HepG2 (cell line): ENCODE measurements at regions not wholly inside any gene's neighbourhood (a gene's known extent, or its start where the extent isn't known, plus 50 kb on each side); places are given as distances from the start of the nearest gene placed in this dataset.

ENCODE experiments used
- ELF3 ChIP-seq: IDR thresholded peaks from 2 replicates; pipeline ENCODE4 v1.6.1; 2016; ENCODE audit warnings: missing genetic modification reagents, missing compliant biosample characterization
- EP300 ChIP-seq, 3 experiments: sonication (generic) in 1 of 3; formaldehyde crosslinking in 1 of 3; IDR thresholded peaks; 2 replicates each; pipeline versions ENCODE4 v1.5.1 to v1.6.1; 2011 to 2020; ENCODE audit warnings: low read depth in 2 of 3, low read length in 2 of 3, borderline replicate concordance in 1 of 3, improper control_type of control experiment in 1 of 3, mild to moderate bottlenecking in 1 of 3, missing genetic modification reagents in 1 of 3, moderate library complexity in 1 of 3
- HDAC6 ChIP-seq: fragments of 200-600 bp; sonication (generic); IDR thresholded peaks from 2 replicates; pipeline ENCODE4 v1.7.0; 2017; ENCODE audit warnings: mild to moderate bottlenecking, antibody characterized with exemption, low read length, low read depth
- LCORL ChIP-seq, 2 experiments: fragments of 450-650 bp in 1 of 2; sonication (generic) in 1 of 2; formaldehyde crosslinking in 1 of 2; IDR thresholded peaks; 2 replicates each; pipeline versions ENCODE4 v1.5.0 to v1.6.1; 2017 to 2020; ENCODE audit warnings: antibody characterized with exemption in 1 of 2, missing genetic modification reagents in 1 of 2
- NFE2 ChIP-seq: sonication (generic); formaldehyde crosslinking; IDR thresholded peaks from 2 replicates; pipeline ENCODE4 v1.4.0; 2020; ENCODE audit warnings: missing genetic modification reagents
- REXO4 ChIP-seq: sonication (generic); formaldehyde crosslinking; IDR thresholded peaks from 2 replicates; pipeline ENCODE4 v1.8.0; 2022; ENCODE audit warnings: missing genetic modification reagents, mild to moderate bottlenecking, borderline replicate concordance
- SALL1 ChIP-seq: sonication (generic); formaldehyde crosslinking; IDR thresholded peaks from 2 replicates; pipeline ENCODE4 v1.8.0; 2022; ENCODE audit warnings: mild to moderate bottlenecking, missing genetic modification reagents
- SNRNP70 ChIP-seq: fragments of 200-400 bp; formaldehyde crosslinking; IDR thresholded peaks from 2 replicates; pipeline ENCODE4 v1.6.1; 2017; ENCODE audit warnings: mild to moderate bottlenecking, low read depth, low read length, moderate library complexity
- TCF12 ChIP-seq, 2 experiments: fragments of 450-650 bp in 1 of 2; sonication (generic) in 1 of 2; formaldehyde crosslinking in 1 of 2; IDR thresholded peaks; 2 replicates each; pipeline versions ENCODE4 v1.6.1 to v1.8.0; 2017 to 2022; ENCODE audit warnings: antibody characterized with exemption in 1 of 2, mild to moderate bottlenecking in 1 of 2, missing genetic modification reagents in 1 of 2, moderate library complexity in 1 of 2
- TEF ChIP-seq: sonication (generic); formaldehyde crosslinking; IDR thresholded peaks from 2 replicates; pipeline ENCODE4 v1.5.0; 2020; ENCODE audit warnings: missing genetic modification reagents
- ZBTB34 ChIP-seq: sonication (generic); formaldehyde crosslinking; IDR thresholded peaks from 2 replicates; pipeline ENCODE4 v1.8.0; 2022; ENCODE audit warnings: mild to moderate bottlenecking, missing genetic modification reagents
- ZNF230 ChIP-seq: sonication (generic); formaldehyde crosslinking; IDR thresholded peaks from 2 replicates; pipeline ENCODE4 v1.4.0; 2020; ENCODE audit warnings: mild to moderate bottlenecking, missing genetic modification reagents
- ZNF383 ChIP-seq: sonication (generic); formaldehyde crosslinking; IDR thresholded peaks from 2 replicates; pipeline ENCODE4 v1.4.0; 2020; ENCODE audit warnings: missing genetic modification reagents, mild to moderate bottlenecking, borderline replicate concordance
- ZNF562 ChIP-seq: sonication (generic); formaldehyde crosslinking; IDR thresholded peaks from 2 replicates; pipeline ENCODE4 v1.8.0; 2022; ENCODE audit warnings: missing genetic modification reagents, borderline replicate concordance
- ZNF570 ChIP-seq: sonication (generic); formaldehyde crosslinking; IDR thresholded peaks from 2 replicates; pipeline ENCODE4 v1.4.0; 2020; ENCODE audit warnings: mild to moderate bottlenecking, missing genetic modification reagents, borderline replicate concordance
- ZNF646 ChIP-seq: sonication (generic); formaldehyde crosslinking; IDR thresholded peaks from 2 replicates; pipeline ENCODE4 v1.9.0; 2021; ENCODE audit warnings: mild to moderate bottlenecking, missing genetic modification reagents
- ZNF768 ChIP-seq: sonication (generic); formaldehyde crosslinking; IDR thresholded peaks from 2 replicates; pipeline ENCODE4 v1.4.0; 2020; ENCODE audit warnings: missing genetic modification reagents
- ZNF773 ChIP-seq: sonication (generic); formaldehyde crosslinking; IDR thresholded peaks from 2 replicates; pipeline ENCODE4 v1.4.0; 2020; ENCODE audit warnings: missing genetic modification reagents, borderline replicate concordance
- ZNF883 ChIP-seq: sonication (generic); formaldehyde crosslinking; IDR thresholded peaks from 2 replicates; pipeline ENCODE4 v1.5.1; 2020; ENCODE audit warnings: mild to moderate bottlenecking, missing genetic modification reagents; ENCODE audit errors: not compliant biosample characterization
- ZZZ3 ChIP-seq: sonication (generic); formaldehyde crosslinking; IDR thresholded peaks from 2 replicates; pipeline ENCODE4 v1.4.0; 2020; ENCODE audit warnings: missing genetic modification reagents, mild to moderate bottlenecking, borderline replicate concordance

GRCh38 chr7:130899638-130900401 lies 165.8 kb upstream of the KLF14 start (continued):
- TF ChIP-seq ZNF562 (CRISPR knock-in tag) (no peak), SNRNP70 (no peak), TCF12 (IDR thresholded peaks at IDR 0.05) (no peak), TCF12 (CRISPR knock-in tag; IDR thresholded peaks at IDR 0.05) (0 out of 2 replicates have a peak, but pooled peaks have one; percentile 24), ZNF883 (CRISPR knock-in tag) (no peak), SALL1 (CRISPR knock-in tag) (peak; percentile 98), LCORL (IDR thresholded peaks at IDR 0.05) (peak; percentile 63; the same call in 1 of the 2 replicates), LCORL (CRISPR knock-in tag; IDR thresholded peaks at IDR 0.05) (peak; percentile 87), ZNF383 (CRISPR knock-in tag) (no peak), ZNF570 (CRISPR knock-in tag) (no peak), ZBTB34 (CRISPR knock-in tag) (0 out of 2 replicates have a peak, but pooled peaks have one; percentile 62), ZNF768 (CRISPR knock-in tag) (no peak), ZZZ3 (CRISPR knock-in tag) (no peak), ELF3 (CRISPR knock-in tag) (peak; percentile 93), ZNF773 (CRISPR knock-in tag) (no peak), ZNF646 (CRISPR knock-in tag) (peak; percentile 22; the same call in 1 of the 2 replicates), ZNF230 (no peak), NFE2 (CRISPR knock-in tag) (no peak), TEF (CRISPR knock-in tag) (0 out of 2 replicates have a peak, but pooled peaks have one; percentile 50), EP300 (IDR thresholded peaks at IDR 0.05; ENCODE audit: low read depth in 2 of 2, low read length in 2 of 2) (peak; percentile 64 to 94), EP300 (CRISPR knock-in tag; IDR thresholded peaks at IDR 0.05; ENCODE audit: borderline replicate concordance) (peak; percentile 86; the same call in 1 of the 2 replicates), REXO4 (CRISPR knock-in tag) (no peak), HDAC6 (no peak)
